ENCODE measurements at regions not wholly inside any gene's neighbourhood (a gene's known extent, or its start where the extent isn't known, plus 50 kb on each side); places are given as distances from the start of the nearest gene placed in this dataset.

DNA sequence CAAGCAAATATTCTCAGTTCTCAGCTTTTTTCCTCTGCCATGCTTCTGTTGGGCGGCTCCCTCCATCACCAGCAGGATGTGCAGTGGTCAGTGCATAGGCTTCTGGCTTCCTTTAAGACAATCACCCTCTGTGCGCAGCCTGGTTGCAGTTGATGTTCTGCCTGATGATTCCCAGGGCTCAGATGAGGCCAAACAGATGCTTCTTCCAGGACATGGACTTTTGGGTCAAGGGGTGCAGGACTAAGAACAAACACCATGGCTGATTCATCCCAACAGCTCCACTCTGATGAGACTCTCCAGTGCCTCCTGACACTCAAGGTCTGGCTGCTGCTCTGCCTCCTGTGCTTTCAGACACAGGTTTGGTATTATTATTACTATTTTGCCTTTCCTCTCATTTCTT lies 554.8 kb upstream of the CDH4 start:
- DNase-seq: no peak

DNA sequence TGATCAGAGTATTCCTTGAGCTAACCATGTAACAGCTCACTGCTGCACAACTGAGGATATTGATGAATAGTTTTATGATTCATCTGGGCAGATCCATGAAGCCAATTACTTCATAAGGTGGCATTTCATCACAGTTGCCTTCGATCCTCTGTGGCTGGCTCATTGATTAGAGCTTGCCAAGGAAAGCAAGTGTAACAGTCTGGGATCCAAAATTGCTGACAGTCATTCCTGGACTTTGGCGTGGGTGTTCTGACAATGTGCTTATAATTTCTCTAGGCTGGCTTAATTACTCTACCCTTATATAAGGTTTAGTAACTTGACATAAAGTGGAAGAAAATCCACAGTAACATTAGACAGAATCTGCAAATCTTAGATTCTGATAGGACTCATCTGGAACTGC lies 551.3 kb upstream of the CDH4 start:
- DNase-seq: no peak

- no peak for DNase-seq
Observed at GRCh38 chr20:60704147-60704546, 547.9 kb upstream of the CDH4 start.

- no peak for DNase-seq
Observed at GRCh38 chr20:60713396-60713795, 538.7 kb upstream of the CDH4 start.

DNA sequence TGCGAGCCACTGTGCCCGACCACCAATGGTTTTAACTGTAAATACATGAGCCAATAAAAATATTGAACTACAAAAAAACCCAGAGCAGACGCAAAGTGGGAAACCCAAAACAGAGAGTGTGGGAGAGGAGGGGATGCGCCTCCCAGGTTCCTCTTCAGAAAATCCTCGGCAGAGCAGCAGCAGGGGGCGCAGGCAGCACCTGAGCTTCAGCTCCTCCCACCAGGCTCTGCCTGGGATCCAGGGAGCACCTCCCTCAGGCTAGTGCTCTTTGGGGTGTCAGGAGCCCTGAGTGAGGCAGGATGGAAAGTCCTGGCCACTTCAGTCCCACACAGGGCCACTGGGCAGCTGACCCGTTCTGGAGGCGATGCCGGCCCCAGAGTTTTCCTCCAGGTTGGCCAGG lies 536.9 kb upstream of the CDH4 start:
- DNase-seq: no peak

GRCh38 chr20:60718743-60719480 lies 533.1 kb upstream of the CDH4 start:
- DNase-seq: no peak

DNA sequence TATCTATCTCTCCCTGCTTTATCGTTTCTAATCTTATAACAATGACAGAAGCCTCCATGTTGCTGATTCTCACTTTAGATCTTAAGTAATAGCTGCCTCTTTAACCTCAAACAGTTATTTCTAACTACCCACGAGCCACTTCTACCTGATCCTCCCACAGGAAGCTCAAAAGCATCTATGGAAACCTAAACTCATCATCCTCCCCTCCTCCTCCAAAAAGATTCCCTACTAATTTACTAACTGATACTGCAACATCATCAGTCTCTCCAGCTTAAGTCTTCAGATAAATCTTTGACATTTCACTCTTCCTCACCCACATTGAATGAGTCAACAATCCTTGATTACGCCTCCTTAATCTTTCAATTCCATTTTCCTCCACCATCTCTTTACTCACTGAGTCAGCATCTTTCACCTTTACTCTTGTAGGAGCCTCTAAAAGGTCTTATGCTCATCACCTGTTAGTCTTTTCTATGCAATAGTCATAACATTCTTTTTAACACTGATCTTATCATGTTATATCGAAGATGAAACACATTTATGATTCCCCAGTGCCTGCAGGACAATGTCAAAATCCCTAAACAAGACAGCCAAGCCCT lies 526.7 kb upstream of the CDH4 start:
- no peak for DNase-seq

GRCh38 chr20:60727425-60727824 lies 524.6 kb upstream of the CDH4 start:
- DNase-seq: no peak

DNA sequence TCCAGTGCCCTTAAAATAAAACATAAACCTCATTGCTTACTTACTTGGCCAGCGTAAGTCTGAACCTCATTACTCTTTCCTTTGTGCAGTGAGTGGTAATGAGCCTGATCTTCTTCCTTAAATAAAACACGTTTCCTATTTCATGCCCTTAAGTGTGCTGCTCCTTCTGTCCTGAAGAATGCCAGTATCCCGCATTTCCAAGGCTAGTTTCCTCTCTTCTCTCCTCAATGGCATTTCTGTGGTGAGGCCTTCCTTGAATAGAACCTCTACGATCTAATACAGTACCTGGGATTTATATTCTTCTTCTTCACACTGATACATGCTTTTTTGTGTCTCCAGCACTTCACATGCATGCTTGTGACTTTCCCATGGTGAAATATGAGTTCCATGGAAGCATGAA lies 523.4 kb upstream of the CDH4 start:
- no peak for DNase-seq

GRCh38 chr20:60729135-60729900 lies 522.7 kb upstream of the CDH4 start:
- DNase-seq: no peak

DNA sequence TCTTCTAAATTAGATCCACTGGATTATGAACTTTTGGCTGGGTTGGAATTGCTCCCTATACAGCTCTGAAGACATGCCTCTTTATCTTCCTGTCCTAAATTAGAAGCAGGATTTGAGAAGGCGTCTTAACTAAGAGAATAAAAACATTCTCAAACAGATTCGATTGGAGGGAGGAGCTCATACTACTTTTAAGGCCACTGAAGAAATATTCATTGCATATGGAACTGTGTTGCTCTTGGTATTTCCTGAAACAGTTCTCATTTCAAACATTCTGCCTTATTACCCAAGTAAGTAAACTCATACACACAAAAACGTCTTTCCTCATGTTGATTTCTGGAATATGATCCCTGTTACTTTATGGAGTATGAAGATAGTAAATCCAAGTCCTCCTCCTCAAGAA lies 519.7 kb upstream of the CDH4 start:
- no peak for DNase-seq

DNA sequence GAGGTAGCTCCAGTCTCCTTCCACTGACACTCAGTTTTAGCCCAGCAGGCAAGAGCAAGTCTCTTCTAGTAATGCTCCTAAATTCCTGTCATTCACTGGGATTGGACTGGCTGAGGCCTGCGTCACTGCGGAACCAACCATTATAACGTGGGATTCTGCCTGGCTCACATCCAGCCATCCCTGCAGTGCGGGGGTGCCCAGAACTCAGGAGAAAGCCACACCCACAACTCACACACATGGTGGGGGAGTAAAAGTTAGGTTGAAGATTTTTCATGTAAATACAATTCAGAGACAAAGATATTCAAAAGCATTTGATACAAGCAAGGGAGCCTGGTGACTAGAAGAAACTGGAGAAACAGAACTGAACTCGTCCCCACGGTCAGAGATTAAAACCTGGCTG lies 504.0 kb upstream of the CDH4 start:
- DNase-seq: no peak

- no peak for DNase-seq
Observed at GRCh38 chr20:60749804-60750602, 502.1 kb upstream of the CDH4 start.

GRCh38 chr20:60750909-60751308 lies 501.2 kb upstream of the CDH4 start:
- DNase-seq: no peak

DNA sequence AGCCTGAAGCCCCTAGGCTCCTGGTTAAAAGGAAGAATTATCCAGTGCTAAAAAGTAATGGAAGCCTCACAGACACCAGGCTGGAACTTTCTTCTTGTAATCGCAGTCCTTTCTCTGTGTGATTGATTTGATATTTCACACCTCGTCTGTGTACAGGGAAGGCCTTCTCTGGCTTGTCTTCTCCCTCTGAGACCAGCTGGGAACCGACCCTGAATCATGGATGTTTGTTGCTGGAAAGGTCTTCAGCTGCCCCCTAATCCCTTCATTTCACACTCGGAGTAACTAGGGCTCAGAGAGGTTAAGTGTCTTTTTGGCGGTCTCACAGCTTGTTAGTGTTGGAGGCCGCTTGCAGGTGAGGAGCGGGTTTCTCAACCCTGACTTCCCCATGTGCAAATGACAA lies 500.2 kb upstream of the CDH4 start:
- no peak for DNase-seq

- no peak for DNase-seq
Observed at GRCh38 chr20:60752741-60753420, 499.2 kb upstream of the CDH4 start.

GRCh38 chr20:60754856-60755255 lies 497.2 kb upstream of the CDH4 start:
- DNase-seq: peak in 1 of 14 donors; percentile 3

- DNase-seq: no peak
Observed at GRCh38 chr20:60759651-60760050, 492.4 kb upstream of the CDH4 start.

GRCh38 chr20:60760256-60761000 lies 491.6 kb upstream of the CDH4 start:
- no peak for DNase-seq

- no peak for DNase-seq
Observed at GRCh38 chr20:60761056-60761455, 491.0 kb upstream of the CDH4 start.

- DNase-seq: no peak
Observed at GRCh38 chr20:60762386-60762785, 489.7 kb upstream of the CDH4 start.

DNA sequence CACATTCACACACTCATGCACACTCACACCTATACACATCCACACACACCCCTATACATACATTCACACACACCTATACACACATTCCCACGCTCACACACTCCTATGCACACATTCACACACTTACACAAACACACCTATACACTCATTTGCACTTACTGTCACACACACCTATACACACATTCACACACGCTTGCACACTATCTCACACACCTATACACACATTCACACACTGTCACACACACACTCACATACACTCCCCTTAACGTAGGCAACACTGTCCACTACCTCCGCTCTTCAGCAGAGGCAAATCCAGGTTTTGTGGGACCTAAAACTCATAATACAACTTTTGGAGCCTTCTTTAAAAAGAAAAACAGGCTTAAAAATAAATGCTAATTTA lies 487.7 kb upstream of the CDH4 start:
- no peak for DNase-seq

Data from C1 segment of cervical spinal cord (tissue), 14 donors.